ENCODE measurements at regions not wholly inside any gene's neighbourhood (a gene's known extent, or its start where the extent isn't known, plus 50 kb on each side); places are given as distances from the start of the nearest gene placed in this dataset.
"Not testable (repeated sequence)": the region's sequence is repeated elsewhere in the genome, so short reads cannot be mapped to it uniquely, and the experiment has no call there.

GRCh38 chr4:170167678-170168077 is 77.9 kb upstream of the AADAT start:
- Histone ChIP-seq H2AFZ (ENCODE audit: insufficient read depth, low read depth, low read length, poor library complexity, severe bottlenecking) (no peak overlapping the region), H3K79me2 (ENCODE audit: control insufficient read depth, insufficient read depth, low read length) (no peaks in the 10 kb centered on the region), H3K4me2 (replicated peaks; ENCODE audit: low read depth, low read length, poor library complexity, severe bottlenecking) (no peak overlapping the region), H3K36me3 (replicated peaks in 1 of 2; ENCODE audit: control extremely low read depth in 1 of 2, control insufficient read depth in 1 of 2, extremely low read depth in 1 of 2, insufficient read depth in 2 of 2, low read length in 1 of 2) (no peaks in the 10 kb centered on the region), H3K9me3 (ENCODE audit: control extremely low read depth in 1 of 3, control insufficient read depth in 2 of 3, insufficient read depth in 1 of 3, low read length in 2 of 3) (peaks cover 0 to 10% (median 0%) of the 10 kb centered on the region in 3 donors), H3K4me3 (ENCODE audit: control extremely low read depth in 1 of 5, extremely low read depth in 1 of 5, insufficient read depth in 1 of 5, low read depth in 2 of 5, low read length in 4 of 5) (no peak overlapping the region), H4K20me1 (ENCODE audit: control insufficient read depth, insufficient read depth, low read length, poor library complexity, severe bottlenecking) (no peaks in the 10 kb centered on the region), H3K4me1 (ENCODE audit: control insufficient read depth in 2 of 2, insufficient read depth in 2 of 2, low read length in 2 of 2) (no peaks in the 10 kb centered on the region), H3K9ac (ENCODE audit: low read length) (no peak overlapping the region), H3K27ac (ENCODE audit: low read length in 2 of 2) (no peak overlapping the region), H3K27me3 (replicated peaks in 1 of 4; ENCODE audit: control extremely low read depth in 1 of 4, control insufficient read depth in 3 of 4, insufficient read depth in 4 of 4, low read length in 3 of 4) (no peaks in the 10 kb centered on the region)
- no peaks in the 10 kb centered on the region for H3K9me3 Mint-ChIP-seq (ENCODE audit: insufficient read depth)
- no peak overlapping the region for H3K4me3 Mint-ChIP-seq
- 75% methylated on average over 5 of the region's 10 CpGs for WGBS (ENCODE audit: insufficient coverage)
- TF ChIP-seq EZH2 (IDR thresholded peaks at IDR 0.05; ENCODE audit: borderline replicate concordance, insufficient read depth, low read depth, low read length, poor library complexity, severe bottlenecking) (no peak), CTCF (IDR thresholded peaks at IDR 0.05) (no peak)
- H3K4me1 Mint-ChIP-seq: no peaks in the 10 kb centered on the region
- DNase-seq: no peak
- POLR2A ChIA-PET: no interaction called here
- intact Hi-C loops (cut with micrococcal nuclease): no loop called here
- H3K27ac Mint-ChIP-seq: no peak overlapping the region
- CTCF ChIA-PET: no interaction called here
- no peak for ATAC-seq (ENCODE audit: low read depth)
- H3K27me3 Mint-ChIP-seq: peaks cover 8% of the 10 kb centered on the region

GRCh38 chr4:170166193-170166592 is 76.4 kb upstream of the AADAT start:
- intact Hi-C loops (cut with micrococcal nuclease); H3K27me3 Mint-ChIP-seq; H3K4me3 Mint-ChIP-seq; H3K27ac ChIP-seq (ENCODE audit: low read length in 2 of 2); H2AFZ ChIP-seq (ENCODE audit: insufficient read depth, low read depth, low read length, poor library complexity, severe bottlenecking); H3K36me3 ChIP-seq (replicated peaks in 1 of 2; ENCODE audit: control extremely low read depth in 1 of 2, control insufficient read depth in 1 of 2, extremely low read depth in 1 of 2, insufficient read depth in 2 of 2, low read length in 1 of 2); H3K27ac Mint-ChIP-seq; H3K4me2 ChIP-seq (replicated peaks; ENCODE audit: low read depth, low read length, poor library complexity, severe bottlenecking); H3K27me3 ChIP-seq (replicated peaks in 1 of 4; ENCODE audit: control extremely low read depth in 1 of 4, control insufficient read depth in 3 of 4, insufficient read depth in 4 of 4, low read length in 3 of 4); POLR2A ChIA-PET; CTCF ChIA-PET; H4K20me1 ChIP-seq (ENCODE audit: control insufficient read depth, insufficient read depth, low read length, poor library complexity, severe bottlenecking); H3K9me3 Mint-ChIP-seq (ENCODE audit: insufficient read depth); H3K4me1 ChIP-seq (ENCODE audit: control insufficient read depth in 2 of 2, insufficient read depth in 2 of 2, low read length in 2 of 2); H3K4me3 ChIP-seq (ENCODE audit: control extremely low read depth in 1 of 5, extremely low read depth in 1 of 5, insufficient read depth in 1 of 5, low read depth in 2 of 5, low read length in 4 of 5); DNase-seq; H3K79me2 ChIP-seq (ENCODE audit: control insufficient read depth, insufficient read depth, low read length); H3K9ac ChIP-seq (ENCODE audit: low read length); ATAC-seq (ENCODE audit: low read depth); H3K4me1 Mint-ChIP-seq: not testable (repeated sequence)
- 93% methylated on average over 19 of the region's 26 CpGs for WGBS (ENCODE audit: insufficient coverage)
- H3K9me3 ChIP-seq (ENCODE audit: control extremely low read depth in 1 of 3, control insufficient read depth in 2 of 3, insufficient read depth in 1 of 3, low read length in 2 of 3): peaks cover 0 to 10% (median 0%) of the 10 kb centered on the region in 3 donors
